T-helper 17 cell (primary cell): ENCODE measurements at regions not wholly inside any gene's neighbourhood (a gene's known extent, or its start where the extent isn't known, plus 50 kb on each side); places are given as distances from the start of the nearest gene placed in this dataset.
A peak's percentile ranks its signal among the peaks of the same experiment; 100 is the strongest.
"Not testable (repeated sequence)": the region's sequence is repeated elsewhere in the genome, so short reads cannot be mapped to it uniquely, and the experiment has no call there.

ENCODE experiments used
- ATAC-seq: fragments of 150-1000 bp; cut with Tn5 transposase; 2 replicates; pipeline ENCODE4 v1.10.0; 2021; ENCODE audit warnings: mild to moderate bottlenecking, moderate library complexity
- DNase-seq, 3 donors: peaks; one replicate each; pipeline versions ENCODE4 v3.0.0 to v3.0.0-alpha.2; 2020 to 2021
- H3K9me3 ChIP-seq: one replicate; pipeline ENCODE4 v1.7.0; 2013; ENCODE audit warnings: low read length, mild to moderate bottlenecking; ENCODE audit not compliant: control insufficient read depth, poor library complexity, severe bottlenecking
- H3K27ac Mint-ChIP-seq: one replicate; pipeline ENCODE4 v1.8.0; 2022; ENCODE audit warnings: mild to moderate bottlenecking, moderate library complexity, mixed read lengths
- H3K27me3 Mint-ChIP-seq: one replicate; pipeline ENCODE4 v1.8.0; 2022; ENCODE audit warnings: mixed read lengths
- H3K36me3 Mint-ChIP-seq: one replicate; pipeline ENCODE4 v1.8.0; 2022; ENCODE audit warnings: low read depth, mixed read lengths
- H3K4me1 Mint-ChIP-seq: one replicate; pipeline ENCODE4 v1.8.0; 2022; ENCODE audit warnings: mild to moderate bottlenecking, mixed read lengths
- H3K4me3 Mint-ChIP-seq: one replicate; pipeline ENCODE4 v1.8.0; 2022; ENCODE audit warnings: mild to moderate bottlenecking, moderate library complexity, mixed read lengths

DNA sequence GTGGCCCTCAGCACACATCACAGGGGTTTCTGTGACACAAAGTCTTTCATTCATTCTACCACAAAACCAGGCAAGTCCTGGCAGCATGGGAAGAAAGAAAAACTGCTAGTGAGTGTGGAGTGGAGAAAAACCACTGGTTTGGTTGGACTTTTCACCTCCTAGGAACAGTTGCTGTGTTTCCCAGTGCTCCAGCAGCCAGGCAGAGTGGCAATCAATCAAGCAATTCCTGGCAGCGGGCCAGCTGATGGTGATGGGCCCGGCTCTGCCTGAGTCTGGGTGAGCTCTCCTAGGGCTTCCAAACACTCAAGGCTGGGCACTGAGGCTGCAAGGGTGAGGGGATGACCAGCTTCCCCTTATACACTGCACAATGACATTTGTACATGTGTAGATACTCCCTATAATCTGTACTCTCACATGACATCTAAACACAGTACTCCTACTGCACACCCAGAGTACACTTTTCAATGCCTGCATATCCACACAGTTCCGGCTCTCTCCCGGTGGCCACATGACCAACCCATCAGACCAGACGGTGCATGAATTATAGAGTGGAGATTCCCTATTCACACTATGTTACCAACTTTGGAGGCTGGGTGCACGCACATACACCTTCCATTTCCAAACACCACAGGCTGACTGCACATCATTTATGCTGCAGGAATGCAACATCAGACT, 156.6 kb downstream of the UNC5CL start:
- no peaks in the 10 kb centered on the region for H3K9me3 ChIP-seq
- Mint-ChIP-seq H3K36me3 (peaks cover 2% of the 10 kb centered on the region), H3K4me3 (peak overlapping the region; percentile 25), H3K4me1 (peaks cover 5% of the 10 kb centered on the region), H3K27me3 (peaks cover 30% of the 10 kb centered on the region), H3K27ac (no peak overlapping the region)
- no peak for ATAC-seq
- DNase-seq, result no peak

DNA sequence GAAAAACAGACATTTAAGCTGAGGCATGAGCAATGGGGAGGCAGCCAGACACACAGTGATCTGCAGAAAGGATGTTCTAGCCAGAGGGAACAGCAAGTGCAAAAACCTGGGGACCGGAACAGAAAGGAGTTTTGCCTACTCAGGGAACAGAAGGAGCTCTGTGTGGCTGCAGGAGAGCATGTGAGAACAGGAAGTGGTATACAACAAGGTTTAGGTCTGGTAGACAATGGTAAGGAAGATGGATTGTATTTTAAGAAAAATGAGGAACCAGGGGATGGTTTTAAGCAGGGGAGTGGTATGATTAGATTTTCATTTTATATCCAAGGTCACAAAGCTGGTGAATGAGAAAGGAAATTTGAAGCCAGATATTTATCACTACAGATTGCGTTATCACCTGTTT, 157.5 kb downstream of the UNC5CL start:
- peaks cover 5% of the 10 kb centered on the region for H3K4me1 Mint-ChIP-seq
- no peaks in the 10 kb centered on the region for H3K9me3 ChIP-seq
- H3K27me3 Mint-ChIP-seq, result peaks cover 36% of the 10 kb centered on the region
- no peak overlapping the region for H3K4me3 Mint-ChIP-seq
- H3K36me3 Mint-ChIP-seq, result peaks cover 2% of the 10 kb centered on the region
- no peak for DNase-seq
- no peak for ATAC-seq
- H3K27ac Mint-ChIP-seq, result no peak overlapping the region

DNA sequence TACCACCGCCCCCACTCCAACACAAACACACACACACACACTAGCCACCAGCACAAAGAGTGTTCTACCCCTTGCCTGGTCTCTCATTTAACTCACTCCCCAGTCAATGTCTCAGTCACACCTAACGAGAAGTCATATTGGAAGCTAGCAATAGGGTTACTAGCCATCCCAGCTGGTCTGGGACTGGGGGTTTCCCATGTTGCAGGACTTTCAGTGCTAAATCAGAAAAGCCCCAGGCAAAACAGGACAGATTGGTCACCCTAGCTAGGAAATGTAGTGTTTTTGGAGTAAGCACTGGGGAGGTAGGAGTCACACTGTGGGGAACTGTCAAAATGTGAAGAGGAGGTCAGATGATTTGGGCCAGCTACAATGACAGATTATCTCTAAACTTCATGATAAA, 158.1 kb downstream of the UNC5CL start:
- H3K27me3 Mint-ChIP-seq, result peaks cover 38% of the 10 kb centered on the region
- H3K9me3 ChIP-seq, result no peaks in the 10 kb centered on the region
- H3K4me1 Mint-ChIP-seq, result peaks cover 5% of the 10 kb centered on the region
- H3K27ac Mint-ChIP-seq, result no peak overlapping the region
- H3K4me3 Mint-ChIP-seq, result no peak overlapping the region
- no peak for DNase-seq
- ATAC-seq, result no peak
- H3K36me3 Mint-ChIP-seq, result peaks cover 2% of the 10 kb centered on the region

DNA sequence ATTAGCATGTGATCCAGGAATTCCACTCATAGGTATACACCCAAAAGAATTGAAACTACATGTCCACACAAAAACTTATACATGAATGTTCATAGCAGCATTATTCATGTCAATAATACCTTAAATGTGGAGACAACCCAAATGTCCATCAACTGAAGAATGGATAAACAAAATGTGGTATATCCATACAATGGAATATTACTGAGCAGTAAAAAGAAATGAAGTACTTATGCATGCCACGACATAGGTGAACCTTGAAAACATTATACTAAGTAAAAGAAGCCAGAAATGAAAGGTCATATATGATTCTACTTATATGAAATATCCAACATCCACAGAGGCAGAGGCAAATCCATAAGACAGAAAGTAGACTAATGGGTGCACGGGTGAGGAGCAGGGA, 159.9 kb downstream of the UNC5CL start:
- no peak for ATAC-seq
- H3K4me1 Mint-ChIP-seq, result peaks cover 5% of the 10 kb centered on the region
- H3K9me3 ChIP-seq, result no peaks in the 10 kb centered on the region

DNA sequence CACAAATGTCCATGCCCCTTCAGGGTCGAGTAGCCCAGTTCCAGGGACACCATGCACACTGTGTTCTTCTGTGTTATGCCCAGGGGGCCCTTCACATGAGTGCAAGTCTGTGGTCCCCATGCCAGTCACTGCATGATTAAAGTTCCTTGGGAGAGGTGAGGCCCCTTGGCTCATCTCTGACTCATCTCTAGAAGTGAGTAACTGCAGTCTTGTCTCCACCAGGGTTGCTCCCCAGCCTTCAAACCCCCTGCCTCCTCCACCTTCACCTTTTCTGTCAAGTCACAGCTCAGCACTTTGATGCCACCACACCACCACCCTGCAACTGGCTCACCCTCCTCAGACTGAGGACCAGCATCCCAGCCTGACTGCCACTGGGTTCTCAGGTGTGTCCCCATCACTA, 161.7 kb downstream of the UNC5CL start:
- Mint-ChIP-seq H3K36me3 (peaks cover 7% of the 10 kb centered on the region), H3K4me1 (peaks cover 7% of the 10 kb centered on the region), H3K4me3 (no peak overlapping the region), H3K27ac (no peak overlapping the region), H3K27me3 (peaks cover 58% of the 10 kb centered on the region)
- no peak for ATAC-seq
- no peaks in the 10 kb centered on the region for H3K9me3 ChIP-seq
- DNase-seq, result no peak

More for the DNA sequence above, 159.9 kb downstream of the UNC5CL start:
- no peak for DNase-seq
- no peak overlapping the region for H3K4me3 Mint-ChIP-seq
- H3K27ac Mint-ChIP-seq, result no peak overlapping the region
- H3K27me3 Mint-ChIP-seq, result peaks cover 46% of the 10 kb centered on the region
- H3K36me3 Mint-ChIP-seq, result peaks cover 2% of the 10 kb centered on the region

DNA sequence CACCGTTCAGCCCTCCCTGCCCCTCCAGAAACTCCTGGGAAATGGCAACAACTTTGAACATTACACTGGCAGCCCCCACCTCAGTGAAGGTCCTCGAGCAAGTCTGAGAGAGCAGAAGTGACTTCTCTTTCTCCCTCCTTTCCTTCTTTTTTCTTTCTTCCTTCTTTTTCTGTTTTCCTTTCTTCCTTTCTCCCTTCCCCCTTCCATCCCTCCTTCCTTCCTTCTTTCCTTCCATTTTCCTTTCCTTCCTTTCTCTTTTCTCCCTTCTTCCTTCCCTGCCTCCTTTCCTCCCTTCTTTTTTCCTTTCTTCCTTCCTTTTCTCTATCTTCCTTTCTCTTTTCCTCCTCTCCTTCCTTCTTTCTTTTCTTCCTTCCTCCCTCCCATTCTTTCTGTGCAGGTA, 162.7 kb downstream of the UNC5CL start:
- H3K4me3 Mint-ChIP-seq, result no peak overlapping the region
- H3K27ac Mint-ChIP-seq, result no peak overlapping the region
- peaks cover 60% of the 10 kb centered on the region for H3K27me3 Mint-ChIP-seq
- H3K4me1 Mint-ChIP-seq, result peaks cover 4% of the 10 kb centered on the region
- H3K9me3 ChIP-seq, result no peaks in the 10 kb centered on the region
- no peak for DNase-seq
- H3K36me3 Mint-ChIP-seq, result peaks cover 5% of the 10 kb centered on the region
- no peak for ATAC-seq

DNA sequence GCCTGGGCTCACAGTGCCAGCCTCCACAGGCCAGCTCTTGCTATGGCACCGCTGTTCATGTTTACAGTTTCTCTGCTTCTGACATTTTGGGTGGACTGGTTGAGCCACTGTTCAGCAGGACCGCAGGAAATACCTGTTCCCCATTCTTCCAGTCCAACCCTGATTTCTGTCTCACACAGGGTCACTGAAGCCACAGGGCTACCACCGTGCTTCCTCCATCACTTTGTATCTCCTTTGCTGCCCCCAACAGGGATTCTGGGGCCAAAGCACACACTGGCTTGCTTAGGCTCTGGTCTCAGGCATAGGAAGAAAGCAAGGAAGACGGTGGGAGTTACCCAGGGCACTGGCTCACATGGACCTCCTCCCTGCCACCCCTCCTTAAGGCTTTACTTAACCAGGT, 164.5 kb downstream of the UNC5CL start:
- Mint-ChIP-seq H3K4me3 (no peak overlapping the region), H3K27ac (no peak overlapping the region), H3K36me3 (peaks cover 5% of the 10 kb centered on the region), H3K27me3 (peaks cover 58% of the 10 kb centered on the region), H3K4me1 (peaks cover 2% of the 10 kb centered on the region)
- H3K9me3 ChIP-seq, result no peaks in the 10 kb centered on the region
- DNase-seq, result no peak
- no peak for ATAC-seq

DNA sequence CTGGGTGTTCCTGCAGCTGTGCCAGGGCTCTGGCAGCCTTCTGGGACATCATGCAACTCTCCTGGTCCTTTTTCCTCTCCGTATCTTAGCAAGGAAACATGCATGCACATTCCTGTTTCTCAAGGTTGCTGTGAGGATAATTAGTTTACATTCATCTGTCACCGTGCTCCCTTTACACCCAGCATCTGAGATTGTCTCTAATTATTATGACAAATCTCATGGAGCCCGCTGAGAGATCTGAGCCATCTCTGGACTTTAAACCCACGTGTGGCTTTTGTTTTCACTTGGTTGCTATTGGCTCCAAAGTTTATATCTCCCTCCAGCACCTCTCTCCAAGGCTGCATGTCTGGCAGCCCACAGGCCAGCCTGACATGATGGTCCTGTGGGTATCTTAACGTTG, 167.6 kb downstream of the UNC5CL start:
- Mint-ChIP-seq H3K36me3 (peaks cover 5% of the 10 kb centered on the region), H3K4me1 (peaks cover 2% of the 10 kb centered on the region), H3K27ac (no peak overlapping the region), H3K4me3 (no peak overlapping the region), H3K27me3 (peaks cover 42% of the 10 kb centered on the region)
- DNase-seq, result no peak
- no peak for ATAC-seq
- H3K9me3 ChIP-seq, result no peaks in the 10 kb centered on the region

DNA sequence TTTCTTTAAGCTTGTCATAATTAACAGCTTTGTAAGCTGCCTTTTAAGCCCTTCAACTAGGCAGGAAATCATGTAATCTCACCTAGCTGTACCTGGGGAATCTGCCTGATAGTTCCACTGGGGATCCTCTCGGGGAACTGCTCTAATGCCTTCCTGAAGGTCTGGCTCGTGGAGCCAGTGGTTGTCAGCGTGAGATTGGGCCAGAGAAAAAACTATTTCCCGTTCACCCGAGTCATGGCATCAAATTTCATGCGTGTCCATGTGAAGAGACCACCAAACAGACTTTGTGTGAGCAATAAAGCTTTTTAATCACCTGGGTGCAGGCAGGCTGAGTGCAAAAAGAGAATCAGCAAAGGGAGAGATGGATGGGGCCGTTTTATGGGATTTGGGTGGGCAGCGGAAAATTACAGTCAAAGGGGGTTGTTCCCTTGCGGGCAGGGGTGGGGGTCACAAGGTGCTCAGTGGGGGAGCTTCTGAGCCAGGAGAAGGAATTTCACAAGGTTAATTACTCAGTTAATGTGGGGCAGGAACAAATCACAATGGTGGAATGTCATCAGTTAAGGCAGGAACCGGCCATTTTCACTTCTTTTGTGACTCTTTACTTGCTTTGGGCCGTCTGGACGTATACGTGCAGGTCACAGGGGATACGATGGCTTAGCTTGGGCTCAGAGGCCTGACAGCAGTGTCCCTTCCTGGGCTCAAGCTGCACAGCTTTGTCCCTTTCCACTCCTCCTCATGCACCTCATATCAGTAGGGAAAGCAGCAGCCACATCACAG, 170.7 kb downstream of the UNC5CL start:
- H3K27ac Mint-ChIP-seq, H3K4me3 Mint-ChIP-seq, H3K36me3 Mint-ChIP-seq, DNase-seq, ATAC-seq, H3K9me3 ChIP-seq, H3K4me1 Mint-ChIP-seq: not testable (repeated sequence)
- H3K27me3 Mint-ChIP-seq, result peaks cover 18% of the 10 kb centered on the region

DNA sequence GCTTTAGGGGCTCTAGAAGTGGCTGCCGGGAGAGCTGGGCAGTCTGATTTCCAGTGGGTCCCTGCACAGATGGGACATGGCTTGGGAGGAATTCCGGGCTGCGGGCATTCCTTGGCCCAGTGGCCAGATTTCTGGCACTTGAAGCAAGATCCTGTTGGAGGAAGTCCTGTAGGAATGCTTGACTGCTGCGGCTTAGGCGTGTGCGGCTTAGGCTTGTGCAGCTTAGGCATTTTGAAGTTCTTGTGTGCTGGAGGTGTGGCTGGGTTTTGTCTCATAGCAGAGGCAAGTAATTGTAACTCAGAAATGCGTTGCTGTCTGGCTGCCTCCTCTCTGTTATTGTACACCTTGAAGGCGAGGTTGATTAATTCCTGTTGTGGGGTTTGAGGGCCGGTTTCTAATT, 171.5 kb downstream of the UNC5CL start:
- ATAC-seq, DNase-seq, H3K4me3 Mint-ChIP-seq, H3K27ac Mint-ChIP-seq, H3K4me1 Mint-ChIP-seq, H3K36me3 Mint-ChIP-seq, H3K9me3 ChIP-seq: not testable (repeated sequence)
- H3K27me3 Mint-ChIP-seq, result peaks cover 10% of the 10 kb centered on the region

DNA sequence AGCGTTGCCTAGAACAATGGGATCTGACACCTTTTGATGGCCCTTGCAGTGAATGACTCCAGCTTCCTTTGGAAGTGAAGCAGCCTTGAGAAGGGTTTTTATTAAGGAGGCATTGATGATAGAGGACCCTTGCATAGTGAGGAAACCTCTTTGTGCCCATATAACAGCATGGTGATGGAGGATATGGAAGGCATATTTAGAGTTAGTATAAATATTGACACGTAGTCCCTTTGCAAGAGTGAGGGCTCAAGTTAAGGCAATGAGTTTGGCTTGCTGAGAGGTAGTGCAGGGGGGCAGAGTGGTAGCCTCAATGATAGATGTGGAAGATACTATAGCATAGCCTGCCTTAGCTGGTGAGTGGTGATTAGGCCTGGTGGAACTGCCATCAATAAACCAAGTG, 173.8 kb downstream of the UNC5CL start:
- H3K4me1 Mint-ChIP-seq, DNase-seq, H3K27ac Mint-ChIP-seq: not testable (repeated sequence)

DNA sequence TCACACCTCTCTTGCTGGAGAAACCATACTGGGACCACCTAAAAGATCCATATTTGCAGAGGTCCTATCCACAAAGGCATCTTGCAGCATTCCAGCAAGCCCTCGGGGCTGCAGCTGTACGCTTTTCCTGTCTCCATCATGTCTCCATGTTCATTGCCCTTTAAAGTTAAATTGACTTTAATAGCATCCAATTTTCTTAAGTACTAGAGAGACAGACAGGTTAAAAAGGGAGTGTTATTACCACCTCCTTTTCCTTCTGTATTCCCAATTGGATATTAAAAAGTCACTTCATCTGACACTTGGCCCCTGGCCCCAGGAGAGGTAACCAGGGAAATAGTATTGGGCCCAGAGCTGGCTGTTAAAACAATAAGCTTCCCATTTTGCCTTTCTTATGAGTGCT, 178.6 kb downstream of the UNC5CL start:
- H3K9me3 ChIP-seq, result no peaks in the 10 kb centered on the region
- DNase-seq, result no peak
- Mint-ChIP-seq H3K27me3 (peaks cover 10% of the 10 kb centered on the region), H3K4me1 (no peaks in the 10 kb centered on the region), H3K4me3 (no peak overlapping the region), H3K27ac (no peak overlapping the region), H3K36me3 (no peaks in the 10 kb centered on the region)
- ATAC-seq, result no peak

More for the DNA sequence above, 173.8 kb downstream of the UNC5CL start:
- not testable (repeated sequence) for ATAC-seq, H3K9me3 ChIP-seq, H3K36me3 Mint-ChIP-seq, H3K27me3 Mint-ChIP-seq, H3K4me3 Mint-ChIP-seq

DNA sequence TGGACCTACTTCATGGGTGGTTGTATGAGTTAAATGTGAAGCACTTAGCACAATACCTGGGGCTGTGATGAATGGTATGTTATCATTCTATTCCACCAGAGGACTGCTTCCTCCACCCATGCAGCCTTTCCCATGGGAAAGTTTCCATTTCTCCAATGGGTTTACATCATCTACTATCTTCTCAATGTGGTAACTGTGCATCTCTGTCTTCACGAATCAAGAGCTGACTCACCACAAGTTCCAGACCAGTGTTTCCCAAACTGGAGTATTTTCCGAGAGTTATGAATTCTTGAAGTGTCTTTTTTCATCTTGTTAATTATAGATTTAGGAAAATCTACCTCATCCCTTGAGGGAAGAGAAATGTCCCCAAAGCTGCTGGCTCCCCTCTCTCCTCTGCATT, 182.8 kb downstream of the UNC5CL start:
- peaks cover 21% of the 10 kb centered on the region for H3K27me3 Mint-ChIP-seq
- no peak overlapping the region for H3K4me3 Mint-ChIP-seq
- no peaks in the 10 kb centered on the region for H3K9me3 ChIP-seq
- H3K27ac Mint-ChIP-seq, result no peak overlapping the region
- ATAC-seq (no peak), DNase-seq (no peak)
- peaks cover 2% of the 10 kb centered on the region for H3K4me1 Mint-ChIP-seq
- H3K36me3 Mint-ChIP-seq, result no peaks in the 10 kb centered on the region
